Urothelium cell line (cell line): ENCODE measurements at regions not wholly inside any gene's neighbourhood (a gene's known extent, or its start where the extent isn't known, plus 50 kb on each side); places are given as distances from the start of the nearest gene placed in this dataset.
"Not testable (repeated sequence)": the region's sequence is repeated elsewhere in the genome, so short reads cannot be mapped to it uniquely, and the experiment has no call there.

ENCODE experiments used
- DNase-seq: peaks from one replicate; pipeline ENCODE4 v3.0.0; 2011; ENCODE audit warnings: low spot score, mixed read lengths
- FAIRE-seq: peaks from 2 replicates; lab custom pipeline; 2011; peaks lifted over from hg19 to GRCh38; lab: Jason Lieb, UNC

DNA sequence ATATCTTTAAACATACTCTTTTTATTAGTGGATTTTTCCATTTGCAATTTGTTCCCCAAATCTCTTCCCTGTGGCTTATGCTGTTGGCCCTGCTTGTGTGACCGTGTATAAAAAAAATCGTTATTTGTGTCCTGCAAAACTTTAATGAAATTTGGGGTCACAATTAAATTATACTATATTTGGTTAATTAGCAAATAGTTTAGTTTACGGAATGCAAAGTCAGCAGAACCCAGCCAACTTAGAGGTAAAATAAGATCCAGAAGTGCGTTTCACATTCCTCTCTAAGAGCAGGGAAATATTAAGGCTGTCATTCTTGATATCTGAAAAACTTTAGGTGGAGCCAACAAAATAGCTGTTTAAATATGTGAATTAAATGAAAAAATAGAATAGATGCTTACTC lies 2023.5 kb upstream of the WWC1 start:
- DNase-seq (no peak), FAIRE-seq (no peak)

DNA sequence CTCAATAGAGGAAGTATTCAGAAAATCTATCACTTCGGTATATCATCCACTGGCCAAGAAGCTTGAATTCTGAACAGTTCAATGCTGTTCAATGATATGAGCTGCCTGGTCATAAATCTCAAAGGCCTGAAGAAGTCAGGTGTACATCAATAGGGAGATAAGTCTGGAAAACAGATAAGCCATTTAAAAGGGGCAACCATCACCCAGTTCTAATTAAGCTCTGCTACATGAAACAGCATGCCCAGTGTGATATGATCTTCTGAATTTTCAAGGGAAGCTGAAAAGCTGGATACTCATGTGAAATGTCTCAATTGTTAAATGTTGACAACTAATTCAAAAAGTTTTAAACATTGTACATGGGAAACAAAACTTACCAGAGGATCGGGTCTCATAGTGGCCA lies 2020.7 kb upstream of the WWC1 start:
- DNase-seq (no peak), FAIRE-seq (no peak)

DNA sequence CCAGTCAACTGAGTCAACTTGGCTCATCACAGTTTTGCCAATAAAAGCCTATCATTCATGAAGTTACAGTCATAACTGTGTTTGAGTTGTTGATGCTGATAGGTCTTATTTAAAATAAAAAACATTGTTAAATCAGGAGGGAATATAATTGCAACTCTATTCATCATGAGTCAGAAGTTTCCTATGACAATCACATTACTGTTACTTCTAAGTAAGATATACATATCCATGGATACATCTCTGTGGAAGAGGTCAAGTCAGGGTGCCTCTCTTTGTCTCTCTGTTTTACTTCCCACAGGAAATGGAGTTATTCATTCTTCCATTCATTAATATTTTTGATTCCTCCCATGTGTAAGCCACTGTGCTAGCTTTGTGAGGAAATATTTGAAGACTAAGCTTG lies 2015.4 kb upstream of the WWC1 start:
- no peak for FAIRE-seq
- DNase-seq, result no peak

GRCh38 chr5:166279828-166280227 lies 2011.6 kb upstream of the WWC1 start:
- no peak for FAIRE-seq

DNA sequence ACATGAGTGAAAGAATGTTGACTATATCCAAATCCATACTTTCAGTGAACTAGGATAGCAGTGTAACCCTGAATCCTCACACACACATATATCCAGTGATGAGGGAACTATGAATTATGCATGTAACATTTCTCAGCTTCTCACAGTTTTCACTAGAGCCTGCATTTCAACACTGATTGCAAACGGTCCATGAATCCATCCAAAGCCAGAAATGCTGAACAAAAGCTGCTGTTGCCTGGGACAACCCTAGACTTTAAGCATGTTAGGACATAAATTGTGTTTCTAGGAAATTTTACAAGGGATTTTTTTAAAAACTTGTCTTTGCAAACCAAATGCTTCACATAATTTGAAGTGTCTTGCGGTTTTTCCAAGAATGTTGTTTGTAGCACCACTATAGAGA lies 2010.0 kb upstream of the WWC1 start:
- FAIRE-seq (no peak), DNase-seq (no peak)

More at GRCh38 chr5:166279828-166280227, 2011.6 kb upstream of the WWC1 start:
- no peak for DNase-seq

- DNase-seq (no peak), FAIRE-seq (no peak)
Measured at GRCh38 chr5:166282939-166283338, 2008.5 kb upstream of the WWC1 start.

DNA sequence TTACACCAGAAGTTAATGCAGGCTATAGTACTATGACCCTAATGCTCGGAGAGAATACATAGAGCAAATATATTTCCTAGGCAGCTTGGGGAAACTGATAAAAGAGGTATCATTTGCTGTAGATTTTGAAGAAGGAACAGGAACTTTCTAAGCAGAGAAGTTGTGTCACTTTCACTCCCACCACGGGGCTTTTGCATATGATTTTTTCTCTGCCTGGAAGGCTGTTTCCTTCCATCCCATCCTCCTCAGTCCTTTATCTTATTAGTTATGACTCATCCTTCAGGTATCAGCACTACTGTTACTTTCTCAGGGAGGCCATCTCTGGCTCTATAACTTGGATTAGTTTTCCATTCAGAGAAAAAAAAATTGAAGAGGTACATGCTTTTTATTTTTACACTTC lies 2006.1 kb upstream of the WWC1 start:
- FAIRE-seq (no peak), DNase-seq (peak; percentile 18)

GRCh38 chr5:166286832-166287231 lies 2004.6 kb upstream of the WWC1 start:
- DNase-seq, result no peak
- FAIRE-seq, result no peak

DNA sequence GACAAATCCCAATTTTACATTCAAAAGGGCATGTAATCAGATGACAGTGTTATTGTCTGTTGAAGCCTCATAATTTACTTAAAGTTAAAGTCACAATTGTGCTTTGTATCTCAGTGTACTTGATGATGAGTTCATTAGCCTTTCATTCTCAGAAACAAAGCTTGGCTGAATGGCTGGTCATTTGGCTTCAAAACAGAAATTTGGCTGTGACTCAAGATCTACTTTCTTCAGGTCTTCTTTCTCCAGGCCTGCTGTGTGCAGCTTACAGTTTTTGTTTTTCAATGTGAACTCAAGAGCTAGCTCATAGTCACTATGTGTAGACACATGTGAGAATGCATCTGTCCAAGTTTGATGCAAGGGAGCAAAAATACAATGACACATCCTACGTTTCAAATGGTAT lies 2003.6 kb upstream of the WWC1 start:
- DNase-seq (no peak), FAIRE-seq (no peak)

GRCh38 chr5:166291800-166292199 lies 1999.6 kb upstream of the WWC1 start:
- not testable (repeated sequence) for FAIRE-seq, DNase-seq

DNA sequence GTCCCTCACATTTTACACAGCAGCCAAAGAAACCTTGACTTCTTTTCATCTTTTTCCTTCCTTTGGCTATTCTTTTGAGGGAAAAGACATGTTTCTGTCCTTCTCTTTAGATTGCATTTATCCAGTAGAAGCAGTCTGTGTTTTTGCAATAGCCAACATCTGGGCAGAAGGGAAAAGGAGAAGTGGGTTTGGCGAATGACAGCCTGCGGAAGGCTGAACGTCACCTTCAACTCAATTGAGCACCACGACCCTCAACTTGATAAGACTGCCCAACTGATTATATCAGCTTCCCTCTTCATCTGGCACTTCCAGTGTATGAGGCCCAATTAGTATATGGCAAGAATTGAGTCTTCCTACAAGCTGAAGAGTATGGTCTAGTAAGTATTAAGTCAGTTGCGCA lies 1997.6 kb upstream of the WWC1 start:
- FAIRE-seq (no peak), DNase-seq (no peak)

GRCh38 chr5:166302166-166302565 lies 1989.3 kb upstream of the WWC1 start:
- DNase-seq (no peak), FAIRE-seq (no peak)

DNA sequence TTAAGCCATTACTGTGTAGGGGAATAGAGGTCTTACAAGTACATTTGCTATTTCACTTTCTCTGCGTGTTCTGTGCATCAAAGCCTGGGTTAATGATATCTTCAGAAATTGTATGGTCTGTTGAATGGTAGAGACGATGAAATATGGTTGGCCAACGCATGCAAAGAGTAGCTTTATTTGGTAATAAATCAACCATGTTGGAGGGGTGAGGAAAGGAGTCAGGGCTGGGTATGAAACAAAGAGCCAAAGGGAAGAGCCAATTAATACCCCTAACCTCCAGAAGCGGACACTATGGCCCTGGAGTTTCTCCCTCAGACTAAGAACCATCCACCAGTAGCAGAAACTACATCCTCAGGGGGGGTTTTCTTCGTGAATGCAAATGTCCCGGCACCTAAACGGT lies 1974.0 kb upstream of the WWC1 start:
- DNase-seq, result no peak
- no peak for FAIRE-seq

DNA sequence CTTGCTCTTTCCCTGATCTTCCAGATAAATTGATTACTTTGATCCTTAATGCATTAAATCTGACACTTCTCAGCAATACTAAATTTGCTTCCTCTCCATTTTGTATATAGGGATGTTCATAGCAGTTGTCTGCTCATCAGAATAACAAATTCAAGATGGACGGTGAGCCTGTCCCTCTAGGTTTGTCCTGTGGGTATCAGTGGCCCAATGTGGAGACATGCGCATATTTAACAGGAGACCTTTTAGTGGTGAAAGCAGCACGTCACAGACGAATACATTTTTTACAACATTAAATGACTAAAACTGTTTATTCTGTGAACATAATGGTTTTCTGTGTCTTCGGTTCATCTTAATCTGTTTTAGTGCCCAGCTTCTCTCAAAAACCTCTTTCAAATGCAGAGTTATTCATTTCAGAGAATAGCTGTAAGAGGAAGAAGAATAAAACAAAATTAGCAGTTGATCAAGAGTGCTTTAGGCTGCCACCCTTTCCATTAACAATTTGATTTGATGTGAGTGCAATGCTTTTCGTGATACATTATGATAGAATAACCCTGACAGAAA lies 1970.4 kb upstream of the WWC1 start:
- FAIRE-seq, result no peak
- DNase-seq, result no peak

DNA sequence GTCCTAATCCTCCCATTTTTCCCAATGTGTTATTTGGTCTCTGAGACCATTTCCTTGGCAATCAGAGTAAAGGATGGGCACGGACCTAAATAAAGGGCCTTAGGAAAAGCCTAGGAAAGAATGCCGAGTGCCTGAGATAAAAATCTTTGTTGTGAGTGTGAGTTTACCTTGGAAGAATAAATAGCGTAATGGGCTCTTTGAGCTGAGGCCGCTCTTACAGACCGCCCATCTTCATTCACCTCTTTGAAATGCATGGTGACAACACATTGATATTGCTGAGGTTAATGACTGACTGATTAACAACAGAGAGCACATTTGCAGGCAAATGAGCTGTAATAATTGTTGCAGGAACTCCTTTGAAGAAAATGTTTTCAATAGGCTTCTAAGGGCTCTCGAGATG lies 1967.1 kb upstream of the WWC1 start:
- no peak for FAIRE-seq
- DNase-seq, result no peak

DNA sequence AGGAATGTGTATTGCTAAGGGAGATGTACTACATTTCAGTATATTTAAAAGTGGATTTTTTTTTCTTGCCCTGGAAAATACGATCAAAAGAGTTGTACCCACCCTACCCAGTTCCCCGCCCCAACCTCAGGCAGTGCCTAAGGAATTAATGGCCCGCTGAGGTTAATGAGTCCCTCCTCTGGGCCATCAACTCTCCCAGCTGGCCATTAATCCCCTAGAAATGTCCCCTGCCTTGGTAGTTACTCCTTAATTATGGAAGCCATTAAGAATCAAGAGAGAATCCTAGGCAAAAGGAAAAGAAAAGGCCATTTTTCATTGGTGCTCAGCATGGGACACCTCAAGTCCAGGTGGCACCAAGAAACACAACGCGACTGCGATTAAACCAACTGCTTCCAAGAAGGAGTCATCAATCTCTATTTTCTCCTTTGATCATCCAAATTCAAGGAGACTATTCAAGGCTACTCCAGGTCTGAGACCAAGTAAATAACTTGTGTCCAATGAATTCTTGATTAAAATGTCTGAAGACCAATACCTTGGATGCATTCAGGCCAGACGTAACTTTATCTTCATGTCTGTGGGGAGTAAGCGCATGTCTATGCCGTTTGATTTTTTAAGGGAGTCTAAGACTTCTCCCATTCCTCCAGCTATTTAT lies 1962.2 kb upstream of the WWC1 start:
- FAIRE-seq, result no peak

DNA sequence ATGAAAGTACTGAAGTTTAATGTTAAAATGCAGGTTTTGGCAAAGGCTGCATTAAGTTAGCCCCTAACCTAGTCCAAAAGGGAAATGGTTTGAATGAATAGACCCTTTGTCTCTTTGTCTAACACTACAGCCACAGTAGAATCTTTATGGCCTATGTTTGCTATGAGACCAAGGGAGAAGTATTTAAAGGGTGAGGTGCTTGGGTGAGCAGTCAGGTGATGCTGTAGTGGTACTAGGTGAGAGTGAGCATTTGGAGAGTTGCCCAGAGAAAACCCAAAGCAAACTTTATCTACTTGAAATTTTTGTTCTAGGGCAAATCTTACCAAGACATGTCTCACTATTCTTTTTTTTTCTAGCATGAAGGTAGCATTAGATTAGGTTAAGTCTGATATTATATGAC lies 1961.4 kb upstream of the WWC1 start:
- DNase-seq (peak; percentile 11), FAIRE-seq (no peak)

More for the DNA sequence above, 1962.2 kb upstream of the WWC1 start:
- no peak for DNase-seq

DNA sequence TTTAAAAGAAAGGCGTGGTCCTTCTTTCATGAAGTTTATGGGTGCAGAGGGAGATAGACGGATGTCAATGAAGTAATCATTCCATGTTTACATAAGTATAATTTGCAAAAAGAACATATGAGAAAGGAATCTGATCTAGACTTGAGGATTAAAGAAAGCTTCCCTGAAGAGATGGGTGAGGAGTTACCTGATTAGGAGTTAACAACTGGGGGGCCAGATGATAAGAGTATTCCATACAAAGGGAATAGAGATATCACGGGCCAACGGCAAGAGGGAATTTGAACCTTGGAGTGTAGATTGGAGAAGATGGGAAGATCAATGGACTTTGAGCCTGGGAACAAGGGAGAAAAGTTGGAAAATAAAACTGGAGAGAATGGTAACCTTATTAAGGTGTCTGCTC lies 1959.9 kb upstream of the WWC1 start:
- DNase-seq (no peak), FAIRE-seq (no peak)

GRCh38 chr5:166338801-166339200 lies 1952.6 kb upstream of the WWC1 start:
- FAIRE-seq (no peak), DNase-seq (peak; percentile 35)

DNA sequence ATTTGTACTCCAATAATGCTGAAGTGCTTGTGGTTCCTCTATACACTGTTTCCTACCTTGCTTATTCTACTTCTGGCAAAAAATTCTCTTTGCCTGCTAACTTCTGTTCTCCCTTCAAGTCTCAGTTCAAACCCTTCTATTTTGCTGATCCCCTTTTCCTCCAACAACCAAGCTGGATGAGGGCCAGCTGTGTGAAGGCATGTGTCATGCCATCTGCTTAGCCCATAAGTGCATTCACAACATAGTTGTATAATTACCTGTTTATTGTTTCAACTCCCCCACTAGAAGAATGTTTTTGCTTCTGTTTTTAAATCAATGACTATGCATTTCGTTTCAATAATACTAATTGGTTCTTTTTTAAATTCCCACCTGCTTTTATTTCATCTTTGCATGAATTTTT lies 1951.4 kb upstream of the WWC1 start:
- DNase-seq (peak; percentile 40), FAIRE-seq (peak; percentile 46)

GRCh38 chr5:166341740-166342337 lies 1949.6 kb upstream of the WWC1 start:
- DNase-seq (no peak), FAIRE-seq (no peak)

- FAIRE-seq (no peak), DNase-seq (no peak)
Measured at GRCh38 chr5:166342402-166342801, 1949.0 kb upstream of the WWC1 start.
